GM12892 (cell line): ENCODE measurements at regions not wholly inside any gene's neighbourhood (a gene's known extent, or its start where the extent isn't known, plus 50 kb on each side); places are given as distances from the start of the nearest gene placed in this dataset.

Experiments
- POLR2A ChIP-seq: IDR thresholded peaks from 2 replicates; pipeline ENCODE4 v1.6.1; 2011; ENCODE audit warnings: low read depth, low read length, control low read depth
- POLR2AphosphoS5 ChIP-seq: IDR thresholded peaks from 2 replicates; pipeline ENCODE4 v1.6.1; 2011; ENCODE audit warnings: low read depth, low read length, control low read depth
- TAF1 ChIP-seq: IDR thresholded peaks from 2 replicates; pipeline ENCODE4 v1.6.1; 2011; ENCODE audit warnings: low read depth, mild to moderate bottlenecking, control low read depth, low read length, borderline replicate concordance

GRCh38 chr14:31970744-31971143 is 106.4 kb upstream of the ARHGAP5 start:
- TF ChIP-seq POLR2A, result no peak
- no peak for TF ChIP-seq TAF1
- TF ChIP-seq POLR2AphosphoS5, result no peak
